SKM-1 treated with dmso at 0.1 percent for 144 hours (cell line): ENCODE measurements at regions not wholly inside any gene's neighbourhood (a gene's known extent, or its start where the extent isn't known, plus 50 kb on each side); places are given as distances from the start of the nearest gene placed in this dataset.
"Not testable (repeated sequence)": the region's sequence is repeated elsewhere in the genome, so short reads cannot be mapped to it uniquely, and the experiment has no call there.

Experiments
- DNase-seq: peaks from one replicate; lab custom pipeline; 2025; ENCODE audit not compliant: unreplicated experiment; lab: John Stamatoyannopoulos, UW

GRCh38 chr21:15932726-15933125 lies 202.9 kb downstream of the USP25 start:
- no peak for DNase-seq

GRCh38 chr21:15935530-15935929 lies 205.7 kb downstream of the USP25 start:
- DNase-seq = no peak

GRCh38 chr21:15943009-15943666 lies 213.4 kb downstream of the USP25 start:
- DNase-seq = no peak

- no peak for DNase-seq
These were observed 217.9 kb downstream of the USP25 start for GRCh38 chr21:15947677-15948076.

- DNase-seq = no peak
These were observed 223.9 kb downstream of the USP25 start for GRCh38 chr21:15953551-15954116.

GRCh38 chr21:15964236-15964855 lies 234.6 kb downstream of the USP25 start:
- DNase-seq = no peak

- DNase-seq = no peak
These were observed 236.4 kb downstream of the USP25 start for GRCh38 chr21:15966231-15966630.

- no peak for DNase-seq
These were observed 236.9 kb downstream of the USP25 start for GRCh38 chr21:15966651-15967050.

GRCh38 chr21:15967661-15968060 lies 237.9 kb downstream of the USP25 start:
- no peak for DNase-seq

GRCh38 chr21:15968776-15969310 lies 239.1 kb downstream of the USP25 start:
- no peak for DNase-seq

- peak; percentile 8 for DNase-seq
These were observed 247.0 kb downstream of the USP25 start for GRCh38 chr21:15976807-15977206.

GRCh38 chr21:15978215-15978738 lies 248.5 kb downstream of the USP25 start:
- no peak for DNase-seq

- DNase-seq = not testable (repeated sequence)
These were observed 249.7 kb downstream of the USP25 start for GRCh38 chr21:15979493-15979892.

- DNase-seq = no peak
These were observed 256.5 kb downstream of the USP25 start for GRCh38 chr21:15986277-15986676.

GRCh38 chr21:15992171-15992570 lies 262.4 kb downstream of the USP25 start:
- no peak for DNase-seq

GRCh38 chr21:15993951-15994350 lies 264.2 kb downstream of the USP25 start:
- DNase-seq = no peak

GRCh38 chr21:15999741-16000140 lies 270.0 kb downstream of the USP25 start:
- no peak for DNase-seq

GRCh38 chr21:16002874-16003466 lies 273.2 kb downstream of the USP25 start:
- DNase-seq = no peak

GRCh38 chr21:16004086-16004485 lies 274.3 kb downstream of the USP25 start:
- no peak for DNase-seq

GRCh38 chr21:16004523-16004922 lies 274.7 kb downstream of the USP25 start:
- DNase-seq = no peak

- no peak for DNase-seq
These were observed 276.2 kb downstream of the USP25 start for GRCh38 chr21:16005996-16006395.

- no peak for DNase-seq
These were observed 278.2 kb downstream of the USP25 start for GRCh38 chr21:16007943-16008342.
